Lower lobe of right lung (tissue), 2 donors: ENCODE measurements at regions not wholly inside any gene's neighbourhood (a gene's known extent, or its start where the extent isn't known, plus 50 kb on each side); places are given as distances from the start of the nearest gene placed in this dataset.

Experiments
- ATAC-seq, 2 donors: fragments of 200-7000 bp; cut with Tn5 transposase; one replicate each; pipeline ENCODE4 v1.9.1; 2020 to 2022; ENCODE audit warnings: mild to moderate bottlenecking in 2 of 2, moderate library complexity in 2 of 2
- DNase-seq: peaks from one replicate; pipeline ENCODE4 v3.0.0-alpha.2; 2020
- H3K27ac ChIP-seq: fragments of 200-600 bp; one replicate; pipeline ENCODE4 v1.8.0; 2022
- H3K27me3 ChIP-seq: fragments of 200-600 bp; one replicate; pipeline ENCODE4 v1.8.0; 2022; ENCODE audit warnings: low read depth
- H3K36me3 ChIP-seq: fragments of 200-600 bp; one replicate; pipeline ENCODE4 v1.8.0; 2022; ENCODE audit warnings: mild to moderate bottlenecking
- H3K4me1 ChIP-seq: fragments of 200-600 bp; one replicate; pipeline ENCODE4 v1.8.0; 2022
- H3K4me3 ChIP-seq: fragments of 200-600 bp; one replicate; pipeline ENCODE4 v1.8.0; 2022; ENCODE audit warnings: mild to moderate bottlenecking
- H3K9me3 ChIP-seq: fragments of 200-600 bp; one replicate; pipeline ENCODE4 v1.8.0; 2022
- CTCF ChIP-seq: fragments of 200-600 bp; IDR thresholded peaks from one replicate; pipeline ENCODE4 v1.8.0; 2022; ENCODE audit warnings: antibody characterized with exemption, mild to moderate bottlenecking
- intact Hi-C: fragments of 100-400 bp; cut with DNase I; formaldehyde crosslinking; loops from one replicate; pipeline ENCODE4 v1.11.0; 2022
- donor health status: DM: no; HTN: yes; CAD: no; lungs with severe emphysema.

GRCh38 chr6:760982-761955 lies 68.3 kb upstream of the EXOC2 start:
- DNase-seq (no peak), ATAC-seq (no peak)
- intact Hi-C loops = no loop called here
- Histone ChIP-seq H3K36me3 (no peaks in the 10 kb centered on the region), H3K27me3 (no peaks in the 10 kb centered on the region), H3K27ac (no peak overlapping the region), H3K4me1 (no peaks in the 10 kb centered on the region), H3K4me3 (no peak overlapping the region), H3K9me3 (no peaks in the 10 kb centered on the region)
- no peak for TF ChIP-seq CTCF

GRCh38 chr6:759729-760128 lies 66.8 kb upstream of the EXOC2 start:
- no peaks in the 10 kb centered on the region for H3K27me3 ChIP-seq
- no peak for TF ChIP-seq CTCF
- ATAC-seq = no peak
- H3K9me3 ChIP-seq = no peaks in the 10 kb centered on the region
- no peak for DNase-seq
- no peaks in the 10 kb centered on the region for H3K36me3 ChIP-seq
- no peak overlapping the region for H3K4me3 ChIP-seq
- H3K4me1 ChIP-seq = no peaks in the 10 kb centered on the region
- H3K27ac ChIP-seq = no peak overlapping the region
- intact Hi-C loops = no loop called here

GRCh38 chr6:756224-756623 lies 63.3 kb upstream of the EXOC2 start:
- H3K4me3 ChIP-seq = no peak overlapping the region
- H3K36me3 ChIP-seq = no peaks in the 10 kb centered on the region
- H3K27me3 ChIP-seq = no peaks in the 10 kb centered on the region
- no peak for ATAC-seq
- intact Hi-C loops = no loop called here
- H3K4me1 ChIP-seq = no peaks in the 10 kb centered on the region
- no peak overlapping the region for H3K27ac ChIP-seq
- no peaks in the 10 kb centered on the region for H3K9me3 ChIP-seq
- no peak for TF ChIP-seq CTCF
- DNase-seq = no peak

- H3K27ac ChIP-seq = no peak overlapping the region
- no peak for ATAC-seq
- DNase-seq = no peak
- H3K4me1 ChIP-seq = no peaks in the 10 kb centered on the region
- H3K4me3 ChIP-seq = no peak overlapping the region
- no peaks in the 10 kb centered on the region for H3K36me3 ChIP-seq
- intact Hi-C loops = no loop called here
- no peaks in the 10 kb centered on the region for H3K27me3 ChIP-seq
- H3K9me3 ChIP-seq = no peaks in the 10 kb centered on the region
- no peak for TF ChIP-seq CTCF
Observed at GRCh38 chr6:754202-754601, 61.3 kb upstream of the EXOC2 start.

GRCh38 chr6:753486-753885 lies 60.5 kb upstream of the EXOC2 start:
- TF ChIP-seq CTCF = no peak
- no peaks in the 10 kb centered on the region for H3K27me3 ChIP-seq
- no peaks in the 10 kb centered on the region for H3K9me3 ChIP-seq
- ATAC-seq (no peak), DNase-seq (no peak)
- intact Hi-C loops = no loop called here
- H3K36me3 ChIP-seq = no peaks in the 10 kb centered on the region
- no peak overlapping the region for H3K4me3 ChIP-seq
- no peak overlapping the region for H3K27ac ChIP-seq
- H3K4me1 ChIP-seq = no peaks in the 10 kb centered on the region
